Fibroblast of skin of right quadriceps (primary cell): ENCODE measurements at regions not wholly inside any gene's neighbourhood (a gene's known extent, or its start where the extent isn't known, plus 50 kb on each side); places are given as distances from the start of the nearest gene placed in this dataset.
"Not testable (repeated sequence)": the region's sequence is repeated elsewhere in the genome, so short reads cannot be mapped to it uniquely, and the experiment has no call there.

ENCODE experiments used
- DNase-seq: peaks from one replicate; pipeline ENCODE4 v3.0.0-alpha.2; 2013

DNA sequence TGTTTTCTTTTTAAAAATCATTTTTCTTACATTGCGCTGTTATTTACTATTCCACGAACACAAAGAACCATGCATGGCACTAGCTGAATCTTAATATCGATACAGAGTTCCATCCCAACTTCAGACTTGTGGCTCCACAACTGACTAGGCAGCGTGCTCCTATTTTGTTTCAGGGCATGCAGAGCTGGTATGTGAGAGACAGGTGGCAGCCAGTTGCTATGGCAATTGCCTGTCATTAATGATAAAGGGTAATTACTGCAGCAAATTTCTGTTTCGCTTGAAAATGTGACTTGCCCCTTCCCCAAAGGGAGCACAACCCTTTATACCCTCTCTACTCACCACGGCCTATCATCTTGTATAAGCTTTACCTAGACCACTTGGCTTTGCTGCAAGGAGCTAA, 113.1 kb upstream of the G2E3 start:
- no peak for DNase-seq

DNA sequence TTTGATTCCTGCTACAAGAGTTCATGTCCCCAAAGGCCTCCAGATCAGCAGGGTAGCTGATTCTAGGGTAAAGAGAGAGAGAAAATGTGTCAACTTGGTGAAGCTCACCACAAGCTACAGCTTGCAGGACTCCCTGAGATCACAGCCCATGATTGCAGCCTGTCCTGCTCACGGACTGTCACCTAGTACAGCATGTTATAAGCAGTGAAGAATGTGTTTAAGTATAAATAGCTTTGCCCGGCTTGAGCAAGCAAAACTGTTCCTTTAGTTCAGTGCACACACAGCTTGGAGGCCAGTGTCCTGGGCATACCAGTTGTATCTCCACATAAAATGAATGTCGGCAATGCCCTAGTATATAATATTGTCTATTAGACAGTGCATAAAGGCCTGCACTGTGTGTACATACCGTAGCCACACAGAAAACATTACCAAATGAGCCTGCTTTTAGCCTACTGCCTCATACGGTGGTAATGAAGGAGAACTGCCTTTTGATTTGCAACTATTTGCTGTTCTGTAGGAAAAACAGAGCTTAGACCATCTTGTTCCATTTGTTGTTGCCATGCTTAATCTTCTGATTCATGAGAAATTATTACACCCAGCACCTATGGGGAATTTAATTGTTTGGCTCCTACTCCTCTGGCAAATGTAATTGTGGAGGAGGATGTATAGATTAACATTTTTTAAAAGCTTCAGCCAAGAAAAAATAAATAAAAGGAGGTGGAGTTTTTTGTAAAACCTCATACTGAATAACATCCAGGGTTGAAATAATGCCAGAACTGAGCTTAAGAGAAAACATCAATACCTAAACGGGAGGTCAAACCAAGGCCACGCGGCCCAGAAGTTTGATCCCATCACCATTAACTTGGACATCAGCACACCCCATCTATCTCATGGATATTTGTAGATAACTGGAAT, 108.1 kb upstream of the G2E3 start:
- DNase-seq = no peak

- DNase-seq = no peak
These were observed 102.7 kb upstream of the G2E3 start for GRCh38 chr14:30456296-30456695.

DNA sequence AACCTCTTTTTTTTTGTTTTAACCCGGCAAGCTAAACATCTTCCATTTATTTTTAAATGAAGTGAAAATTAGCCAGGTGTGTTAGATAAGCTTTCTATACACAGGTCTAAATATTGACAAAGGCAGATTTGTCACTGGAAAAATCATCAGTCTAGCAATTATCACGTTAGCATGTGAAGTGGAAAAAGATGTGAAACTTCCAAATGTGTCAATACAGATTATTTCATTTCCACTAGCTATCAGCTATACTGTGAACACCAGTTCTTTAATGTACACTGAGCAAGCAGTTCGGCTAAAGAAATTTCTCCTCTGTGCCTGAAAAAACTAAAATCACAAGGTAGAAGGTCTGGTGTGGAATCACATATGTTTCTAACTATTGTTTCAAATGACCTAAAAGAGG, 96.6 kb upstream of the G2E3 start:
- DNase-seq = no peak

DNA sequence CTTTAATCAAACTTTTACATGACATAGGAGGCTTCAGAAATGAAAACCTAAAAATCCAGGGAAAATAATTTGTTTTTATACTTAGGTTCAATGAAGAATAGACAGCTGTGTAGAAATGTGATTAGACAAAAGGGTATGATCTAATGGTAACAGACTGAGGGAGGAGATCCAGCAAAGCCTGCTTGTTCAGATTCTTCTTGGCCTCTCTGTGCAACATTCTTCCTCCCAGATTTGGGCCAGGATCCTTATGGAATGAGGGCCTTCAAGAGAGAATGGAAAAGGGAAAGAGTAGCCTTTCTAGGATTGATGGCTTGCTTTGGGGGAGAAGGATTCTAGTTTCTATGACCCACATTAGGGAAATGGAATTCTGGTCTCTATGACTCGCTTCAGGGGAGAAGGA, 94.5 kb upstream of the G2E3 start:
- DNase-seq = no peak

GRCh38 chr14:30468354-30468753, 90.6 kb upstream of the G2E3 start:
- DNase-seq = no peak

DNA sequence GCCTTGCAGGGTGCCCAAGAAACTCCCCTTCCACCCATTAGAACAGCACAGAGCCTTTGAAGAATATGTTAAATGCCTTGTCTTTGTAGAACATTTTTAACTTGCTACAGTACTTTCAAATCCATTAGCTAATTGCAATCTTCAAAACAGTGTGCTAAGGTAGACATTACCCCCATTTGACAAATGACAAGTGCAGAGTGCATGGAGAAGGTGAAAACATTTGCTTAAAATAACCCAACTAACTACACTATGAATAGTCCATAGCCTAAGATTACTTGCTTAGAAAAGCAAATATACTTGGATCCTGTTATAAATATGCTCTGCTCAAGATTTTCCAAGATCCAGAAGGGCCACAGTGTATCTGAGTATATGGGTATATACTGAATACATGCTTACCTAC, 87.0 kb upstream of the G2E3 start:
- DNase-seq = no peak

DNA sequence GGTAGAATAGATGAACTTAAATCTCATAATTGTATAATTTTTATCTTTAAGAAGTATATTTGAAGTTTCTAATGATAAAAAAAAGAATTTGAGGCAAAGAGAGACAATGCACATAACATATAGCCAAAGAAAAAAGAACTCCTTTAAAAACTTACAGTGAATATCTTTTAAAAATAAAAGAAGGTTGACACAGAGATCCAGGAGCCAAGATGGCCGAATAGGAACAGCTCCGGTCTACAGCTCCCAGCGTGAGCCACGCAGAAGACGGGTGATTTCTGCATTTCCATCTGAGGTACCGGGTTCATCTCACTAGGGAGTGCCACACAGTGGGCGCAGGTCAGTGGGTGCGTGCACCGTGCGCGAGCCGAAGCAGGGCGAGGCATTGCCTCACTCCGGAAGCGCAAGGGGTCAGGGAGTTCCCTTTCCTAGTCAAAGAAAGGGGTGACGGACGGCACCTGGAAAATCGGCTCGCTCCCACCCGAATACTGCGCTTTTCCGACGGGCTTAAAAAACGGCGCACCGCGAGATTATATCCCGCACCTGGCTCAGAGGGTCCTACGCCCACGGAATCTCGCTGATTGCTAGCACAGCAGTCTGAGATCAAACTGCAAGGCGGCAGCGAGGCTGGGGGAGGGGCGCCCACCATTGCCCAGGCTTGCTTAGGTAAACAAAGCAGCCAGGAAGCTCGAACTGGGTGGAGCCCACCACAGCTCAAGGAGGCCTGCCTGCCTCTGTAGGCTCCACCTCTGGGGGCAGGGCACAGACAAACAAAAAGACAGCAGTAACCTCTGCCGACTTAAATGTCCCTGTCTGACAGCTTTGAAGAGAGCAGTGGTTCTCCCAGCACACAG, 84.9 kb upstream of the G2E3 start:
- not testable (repeated sequence) for DNase-seq

GRCh38 chr14:30482276-30482675, 76.7 kb upstream of the G2E3 start:
- DNase-seq = no peak

- DNase-seq = no peak
These were observed 74.8 kb upstream of the G2E3 start for GRCh38 chr14:30484201-30484600.

- DNase-seq = no peak
These were observed 74.0 kb upstream of the G2E3 start for GRCh38 chr14:30484976-30485375.

DNA sequence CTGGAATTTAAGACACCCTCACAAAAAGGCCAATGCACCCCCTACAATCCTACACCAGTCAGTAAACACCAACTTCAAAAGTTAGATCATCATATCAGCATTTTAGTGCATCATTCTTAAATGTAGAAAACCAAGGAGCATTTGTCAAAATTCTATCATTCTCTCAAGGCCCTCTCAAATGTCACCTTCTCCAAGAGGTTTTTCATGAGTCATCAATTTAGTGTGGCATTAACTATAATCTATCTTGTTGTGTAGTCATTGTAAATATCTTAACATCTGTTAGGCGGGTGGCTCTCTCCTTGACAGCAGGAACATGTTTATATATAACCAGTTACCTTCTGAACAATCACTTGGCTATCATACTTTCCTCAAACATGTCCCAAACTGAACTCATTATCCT, 62.1 kb upstream of the G2E3 start:
- no peak for DNase-seq

DNA sequence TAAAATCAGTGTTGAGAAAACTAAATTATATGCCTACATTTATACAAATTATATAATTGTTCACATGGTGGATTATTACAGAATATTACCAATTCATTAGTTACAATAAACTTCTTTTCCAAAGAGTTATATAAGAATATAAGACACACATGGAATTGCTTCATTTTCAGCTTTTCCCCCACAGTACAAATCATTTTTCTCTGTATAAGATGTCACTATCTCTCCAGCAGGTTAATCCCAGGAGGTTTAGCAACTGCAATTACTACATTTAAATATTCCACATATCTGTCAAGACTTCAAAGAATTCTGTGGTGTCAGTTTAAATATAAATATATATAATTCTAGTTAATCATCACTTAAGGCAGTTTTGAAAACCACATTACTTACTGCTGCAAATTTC, 59.6 kb upstream of the G2E3 start:
- no peak for DNase-seq

DNA sequence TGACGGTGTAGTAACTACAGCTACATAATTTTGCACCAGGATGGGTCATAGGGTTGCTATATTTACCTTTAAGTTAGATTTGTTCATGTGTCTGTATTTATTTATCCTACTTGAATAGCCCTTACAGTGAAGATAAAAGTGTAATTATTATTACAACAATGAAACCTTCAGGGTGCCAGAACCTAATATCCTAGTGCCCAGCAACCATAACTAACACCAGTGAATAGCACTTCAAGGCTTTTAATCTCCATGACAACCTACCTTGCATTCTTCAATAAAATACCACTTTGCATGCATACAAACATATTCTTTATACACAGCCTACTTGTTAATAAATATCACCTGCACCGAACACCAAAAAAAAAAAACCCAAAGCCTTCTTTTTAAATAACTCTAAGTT, 58.7 kb upstream of the G2E3 start:
- DNase-seq = no peak

DNA sequence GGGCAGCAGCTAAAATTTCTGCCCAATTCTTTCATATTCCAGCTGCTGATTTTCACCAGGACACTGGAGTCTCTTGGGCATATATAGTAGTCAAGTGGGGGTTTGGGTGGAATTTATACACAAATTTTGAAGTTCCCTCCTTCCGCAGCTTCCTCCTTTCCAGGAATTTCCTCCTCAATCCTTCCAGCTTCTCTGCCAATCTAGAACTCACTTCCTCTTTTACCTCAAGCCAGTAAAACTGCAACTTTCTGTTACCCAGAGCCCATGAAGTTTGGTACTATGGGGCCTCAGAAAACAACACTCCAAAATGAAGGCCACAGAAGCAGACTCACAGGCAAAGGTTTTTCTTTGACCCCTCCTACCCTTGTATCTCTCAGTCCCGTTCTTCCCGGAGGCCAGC, 51.7 kb upstream of the G2E3 start:
- DNase-seq = no peak
